Stimulated activated CD4-positive, alpha-beta T cell treated with anti-CD3 and anti-CD28 coated beads, TNF-alpha, amount 100 ng/mL, for 48 hours (primary cell): ENCODE measurements at regions not wholly inside any gene's neighbourhood (a gene's known extent, or its start where the extent isn't known, plus 50 kb on each side); places are given as distances from the start of the nearest gene placed in this dataset.

ENCODE experiments used
- DNase-seq, 3 donors: peaks; one replicate each; pipeline ENCODE4 v3.0.0-alpha.2; 2020; ENCODE audit warnings: low read depth in 3 of 3

DNA sequence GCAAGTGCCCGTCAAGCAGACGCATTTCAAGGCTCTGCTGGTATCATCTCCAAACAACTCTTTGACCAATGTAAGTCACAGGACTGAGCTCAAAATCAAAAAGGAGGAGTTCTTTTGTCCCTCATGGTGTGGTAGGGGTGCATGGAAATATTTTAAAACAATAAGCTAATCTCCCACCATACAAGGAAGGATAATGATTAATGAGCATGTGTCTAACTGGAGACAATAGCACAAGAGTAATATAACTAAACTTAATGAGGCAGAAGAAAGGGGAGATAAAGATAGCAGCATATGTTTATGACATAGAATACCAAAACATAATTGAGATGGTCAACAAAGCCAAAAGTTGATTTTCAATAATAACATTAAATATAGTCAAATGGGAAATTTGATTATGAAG is 668.0 kb upstream of the ZP4 start:
- no peak for DNase-seq

- no peak for DNase-seq
These were observed 667.4 kb upstream of the ZP4 start for GRCh38 chr1:238558156-238558555.

- no peak for DNase-seq
These were observed 661.5 kb upstream of the ZP4 start for GRCh38 chr1:238552271-238552670.

DNA sequence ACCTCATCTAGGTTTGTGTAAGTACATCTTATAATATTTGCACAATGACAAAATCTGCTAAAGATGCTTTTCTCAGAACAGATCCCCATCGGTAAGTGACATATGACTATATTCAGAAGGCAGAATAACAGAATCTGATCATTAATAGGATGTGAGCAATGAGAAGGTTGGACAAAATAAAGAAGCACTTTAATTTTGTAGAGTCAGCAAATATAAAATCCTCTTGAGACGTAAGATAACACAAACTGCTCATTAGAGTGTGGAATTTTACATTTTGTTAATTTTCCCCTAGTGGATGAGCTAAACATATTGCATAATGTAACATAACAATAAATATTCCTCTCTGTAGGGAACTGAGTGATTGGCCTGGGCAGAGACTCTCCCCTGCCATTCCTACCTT is 658.4 kb upstream of the ZP4 start:
- DNase-seq = no peak

DNA sequence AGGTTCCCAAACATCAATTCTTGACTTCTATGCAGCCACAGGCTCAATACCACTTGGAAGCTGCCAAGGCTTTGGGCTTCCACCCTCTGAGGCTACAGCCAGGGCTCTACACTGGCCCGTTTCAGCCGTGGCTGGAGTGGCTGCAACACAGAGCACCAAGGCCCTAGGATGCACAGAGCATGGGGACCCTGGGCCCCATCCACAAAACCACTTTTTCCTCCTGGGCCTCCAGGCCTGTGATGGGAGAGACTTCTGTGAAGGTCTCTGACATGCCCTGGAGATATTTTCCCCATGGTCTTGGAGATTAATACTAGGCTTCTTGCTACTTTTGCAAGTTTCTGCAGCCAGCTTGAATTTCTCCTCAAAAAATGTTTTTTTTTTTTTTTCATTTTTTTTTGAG is 655.4 kb upstream of the ZP4 start:
- DNase-seq = no peak

DNA sequence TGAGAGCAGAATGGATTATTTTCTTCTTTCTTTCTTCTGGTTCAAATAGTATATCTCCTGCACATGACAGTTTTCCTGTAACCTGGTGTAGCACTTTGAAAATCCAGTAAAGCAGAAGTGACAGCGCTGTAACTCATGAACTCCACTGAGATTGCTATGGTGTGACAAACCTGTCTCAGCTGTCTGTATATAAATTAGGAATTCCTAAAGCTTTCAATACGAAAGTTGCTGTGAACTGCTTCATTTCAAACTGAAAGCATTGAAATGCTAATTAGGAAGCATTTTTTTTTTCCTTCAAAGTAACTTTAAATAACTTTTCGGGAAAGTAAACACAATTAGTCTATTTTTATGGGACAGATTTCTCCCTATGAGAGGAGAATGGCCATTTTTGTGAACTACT is 646.9 kb upstream of the ZP4 start:
- DNase-seq = no peak

DNA sequence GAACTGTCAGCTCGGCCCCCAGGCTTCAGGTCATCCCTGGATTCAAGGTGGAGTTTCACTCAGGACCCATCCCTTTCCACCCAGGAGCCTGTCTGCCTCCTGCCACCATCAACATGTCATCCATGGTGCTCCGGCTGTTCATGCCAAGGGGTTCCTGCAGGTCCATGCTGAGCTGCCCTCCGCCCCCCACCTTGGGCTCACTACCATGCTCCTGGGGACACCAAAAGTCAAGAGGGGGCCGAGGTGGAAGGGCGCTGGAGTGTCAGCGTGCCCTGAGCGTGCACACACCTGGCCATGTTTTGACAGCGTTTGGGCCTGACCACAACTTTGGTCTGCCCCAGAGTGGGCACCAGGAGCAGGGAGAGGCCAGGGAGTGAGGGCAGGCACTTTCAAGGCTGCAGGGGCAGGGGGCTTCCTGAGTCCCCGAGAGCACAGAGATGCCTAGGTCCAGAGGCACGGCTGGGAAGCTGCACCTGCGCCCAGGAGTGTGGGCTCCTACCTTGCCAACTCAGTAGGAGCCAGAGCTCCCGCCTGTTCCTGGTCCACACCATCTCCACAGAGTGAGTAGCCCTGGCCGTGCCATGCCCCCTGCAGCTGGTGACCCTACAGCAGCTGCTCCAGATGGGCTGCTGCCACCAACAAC is 639.6 kb upstream of the ZP4 start:
- DNase-seq = no peak

DNA sequence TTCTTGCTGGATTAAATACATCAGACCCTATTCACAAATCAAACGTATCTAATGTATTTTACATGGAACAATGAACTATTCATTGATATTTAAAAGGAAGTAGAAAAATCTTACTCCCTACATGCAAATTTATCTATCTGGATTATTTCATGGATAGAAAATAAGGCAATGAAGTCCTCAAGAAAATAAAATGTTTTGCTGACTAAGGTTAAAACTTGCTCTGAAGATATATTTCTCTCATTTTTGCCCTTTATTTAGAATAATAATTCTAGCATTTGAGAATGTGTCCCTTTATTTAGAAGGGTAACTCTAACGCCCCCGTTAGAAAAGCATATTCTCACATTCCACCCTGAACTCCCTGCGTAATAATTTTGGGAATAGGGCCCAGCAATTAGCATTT is 627.0 kb upstream of the ZP4 start:
- no peak for DNase-seq

DNA sequence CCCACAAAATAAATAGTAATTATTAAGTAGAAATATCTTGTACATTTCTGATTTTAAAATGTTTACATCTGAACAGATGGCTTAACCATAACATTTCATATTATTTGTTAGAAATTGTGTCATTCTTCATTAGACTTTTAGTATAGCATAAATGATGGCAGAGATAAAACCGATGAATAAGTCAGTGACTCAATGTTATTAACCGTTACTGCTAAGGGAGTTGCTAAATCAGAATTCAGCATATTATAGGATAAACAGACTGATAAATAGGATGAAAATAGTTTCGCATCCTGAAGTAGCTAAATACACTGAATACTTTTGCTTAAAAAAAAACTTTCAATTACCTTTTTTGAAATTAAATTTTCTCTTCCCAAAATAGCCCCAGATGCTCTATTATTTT is 610.6 kb upstream of the ZP4 start:
- no peak for DNase-seq

DNA sequence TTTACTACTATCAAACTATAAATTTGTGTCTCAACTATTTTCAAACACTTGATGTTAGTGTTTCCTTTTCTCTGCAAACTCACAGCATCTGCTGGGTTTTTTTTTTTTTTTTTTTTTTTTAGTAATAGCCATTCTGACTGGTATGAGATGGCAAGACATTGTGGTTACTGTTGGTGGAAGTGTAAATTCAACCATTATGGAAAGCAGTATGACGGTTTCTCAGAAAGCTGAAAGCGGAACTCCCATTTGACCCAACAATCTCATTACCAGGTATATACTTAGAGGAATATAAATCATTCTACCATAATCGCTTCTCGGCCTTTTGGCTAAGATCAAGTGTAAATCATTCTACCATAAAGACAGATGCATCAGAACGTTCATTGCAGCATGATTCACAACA is 608.3 kb upstream of the ZP4 start:
- no peak for DNase-seq

DNA sequence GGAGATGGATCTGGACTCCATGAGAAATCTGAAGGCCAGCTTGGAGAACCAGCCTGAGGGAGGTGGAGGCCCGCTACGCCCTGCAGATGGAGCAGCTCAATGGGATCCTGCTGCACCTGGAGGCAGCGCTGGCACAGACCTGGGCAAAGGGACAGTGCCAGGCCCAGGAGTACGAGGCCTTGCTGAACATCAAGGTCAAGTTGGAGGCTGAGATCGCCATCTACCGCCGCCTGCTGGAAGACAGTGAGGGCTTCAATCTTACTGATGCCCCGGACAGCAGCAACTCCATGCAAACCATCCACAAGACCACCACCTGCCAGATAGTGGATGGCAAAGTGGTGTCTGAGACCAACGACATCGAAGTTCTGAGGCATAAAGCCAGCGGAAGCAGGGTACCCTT is 601.5 kb upstream of the ZP4 start:
- no peak for DNase-seq

DNA sequence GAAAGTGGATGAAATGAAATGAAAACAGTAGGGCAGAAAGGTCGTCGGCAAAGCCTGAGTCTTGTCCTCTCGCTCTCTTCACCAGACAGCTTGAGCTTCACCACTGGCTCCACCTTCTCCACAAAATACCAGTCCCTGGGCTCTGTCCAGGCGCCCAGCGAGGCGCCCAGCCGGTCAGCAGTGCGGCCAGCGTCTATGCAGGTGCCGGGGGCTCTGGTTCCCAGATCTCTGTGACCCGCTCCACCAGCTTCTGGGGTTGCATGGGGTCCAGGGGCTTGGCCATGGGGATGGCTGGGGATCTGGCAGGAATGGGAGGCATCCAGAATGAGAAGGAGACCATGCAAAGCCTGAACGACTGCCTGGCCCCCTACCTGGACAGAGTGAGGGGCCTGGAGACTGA is 600.5 kb upstream of the ZP4 start:
- DNase-seq = no peak

- no peak for DNase-seq
These were observed 598.3 kb upstream of the ZP4 start for GRCh38 chr1:238489006-238489405.

- DNase-seq = no peak
These were observed 597.7 kb upstream of the ZP4 start for GRCh38 chr1:238488401-238488800.

DNA sequence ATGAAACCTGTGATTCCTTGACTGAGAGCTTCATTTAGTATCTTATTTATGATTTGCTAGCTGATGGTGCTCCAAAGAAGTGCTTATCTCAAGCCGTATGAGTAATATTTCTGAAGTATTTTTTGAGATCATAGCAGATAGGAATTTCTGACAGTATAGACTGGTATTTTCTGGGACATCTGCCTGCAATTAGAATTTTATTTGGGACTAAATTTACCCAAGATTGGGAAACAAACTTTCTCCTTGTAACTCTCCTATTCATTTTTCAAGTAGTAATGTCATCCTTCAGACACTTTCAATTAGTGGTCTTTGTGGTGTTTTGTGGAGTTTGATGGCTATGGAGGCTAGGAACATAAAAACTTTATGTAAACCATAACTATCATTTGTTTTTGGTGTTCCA is 597.2 kb upstream of the ZP4 start:
- no peak for DNase-seq

GRCh38 chr1:238485912-238486209 is 595.1 kb upstream of the ZP4 start:
- no peak for DNase-seq

- no peak for DNase-seq
These were observed 594.6 kb upstream of the ZP4 start for GRCh38 chr1:238485057-238485911.

DNA sequence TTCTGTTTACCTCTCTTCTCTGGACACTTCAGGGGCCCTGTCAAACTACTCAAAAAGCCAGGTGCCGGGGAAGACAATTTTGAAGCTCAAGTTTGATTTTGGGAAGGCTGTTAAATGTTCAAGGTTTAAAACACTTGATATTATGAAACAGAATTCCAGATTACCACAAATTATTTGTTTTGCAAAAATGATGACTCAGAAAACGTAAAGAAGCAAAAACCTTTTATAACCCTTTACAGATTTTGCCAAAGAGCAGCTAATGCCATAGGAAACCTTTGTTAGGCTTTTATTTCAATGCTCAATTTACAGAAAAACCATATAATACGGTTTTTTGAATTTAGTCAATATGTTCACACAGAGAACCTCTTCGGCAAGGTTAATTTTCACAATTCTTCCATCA is 593.4 kb upstream of the ZP4 start:
- no peak for DNase-seq

DNA sequence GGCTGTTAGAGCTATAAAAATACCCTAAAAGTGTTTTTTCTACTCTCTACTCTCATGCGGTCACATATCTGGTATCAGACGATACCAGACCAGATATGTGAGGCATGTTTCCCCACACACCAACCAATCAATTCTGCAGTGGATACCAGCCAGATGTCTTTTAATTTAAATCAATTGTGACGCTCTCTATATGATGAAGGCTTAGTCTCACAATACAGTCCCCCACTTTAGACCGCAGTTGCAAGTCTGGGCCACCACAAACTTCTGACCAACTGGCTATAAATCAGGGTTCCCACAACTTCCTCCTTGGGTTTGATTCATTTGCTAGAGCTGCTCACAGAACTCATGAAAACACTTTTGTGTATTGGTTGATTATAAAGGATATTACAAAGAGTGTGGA is 586.1 kb upstream of the ZP4 start:
- no peak for DNase-seq

DNA sequence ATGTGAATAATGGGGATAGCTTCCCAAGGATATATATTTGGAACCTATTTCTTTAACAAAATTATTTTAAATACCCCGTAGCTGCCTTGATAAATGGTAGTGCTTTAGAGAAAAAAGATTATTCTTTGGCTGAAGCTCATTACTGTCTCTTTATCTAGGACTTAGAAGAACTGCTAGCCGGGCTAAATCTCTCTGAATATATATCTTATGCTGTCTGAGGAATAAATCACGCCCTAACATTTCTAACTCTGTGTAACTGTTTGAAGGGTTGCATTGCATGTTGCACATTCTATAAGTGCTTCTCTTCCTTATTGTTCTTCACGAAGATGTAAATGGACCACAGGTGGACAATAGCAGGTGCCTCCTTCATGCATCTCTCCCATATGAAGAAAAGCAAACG is 585.0 kb upstream of the ZP4 start:
- no peak for DNase-seq

GRCh38 chr1:238474263-238474662 is 583.5 kb upstream of the ZP4 start:
- no peak for DNase-seq

GRCh38 chr1:238469146-238469631 is 578.5 kb upstream of the ZP4 start:
- no peak for DNase-seq

DNA sequence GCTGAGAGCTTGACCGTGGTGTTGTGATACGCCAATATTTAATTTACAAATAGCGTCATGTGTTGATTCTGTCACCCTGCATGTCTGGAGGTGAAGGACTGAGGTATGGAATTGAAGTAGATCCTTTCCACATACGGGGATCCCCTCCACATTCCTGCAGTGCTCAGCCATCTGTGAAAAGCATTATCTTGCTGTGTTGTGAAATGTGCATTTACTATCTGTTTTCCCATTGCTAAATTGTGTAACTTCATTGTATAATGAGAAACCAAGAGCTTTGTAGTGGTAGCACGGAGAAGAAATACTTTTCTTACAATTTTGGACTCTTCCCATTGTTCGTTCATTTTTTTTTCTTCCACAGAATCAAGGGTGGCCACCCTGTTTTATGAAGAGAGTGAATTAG is 577.3 kb upstream of the ZP4 start:
- DNase-seq = no peak

- no peak for DNase-seq
These were observed 575.7 kb upstream of the ZP4 start for GRCh38 chr1:238466459-238466858.
